H9 (cell line): ENCODE measurements at regions not wholly inside any gene's neighbourhood (a gene's known extent, or its start where the extent isn't known, plus 50 kb on each side); places are given as distances from the start of the nearest gene placed in this dataset.

Experiments
- DNase-seq: peaks from one replicate; pipeline ENCODE4 v3.0.0-alpha.2; 2017
- H2AFZ ChIP-seq: one replicate; pipeline ENCODE4 v1.6.1; 2013; ENCODE audit warnings: mild to moderate bottlenecking, low read length, control low read depth, moderate library complexity
- H2AK5ac ChIP-seq: 2 replicates; pipeline ENCODE4 v1.6.1; 2013; ENCODE audit warnings: low read length, control low read depth, mixed read lengths; ENCODE audit not compliant: insufficient read length
- H2BK120ac ChIP-seq: one replicate; pipeline ENCODE4 v1.6.1; 2013; ENCODE audit warnings: low read depth, mild to moderate bottlenecking, low read length, control low read depth, inconsistent platforms; ENCODE audit not compliant: poor library complexity, severe bottlenecking
- H2BK12ac ChIP-seq: 2 replicates; pipeline ENCODE4 v1.6.1; 2013; ENCODE audit warnings: low read length, control low read depth, mixed read lengths, low read depth; ENCODE audit not compliant: insufficient read length
- H2BK15ac ChIP-seq: 2 replicates; pipeline ENCODE4 v1.6.1; 2013; ENCODE audit warnings: low read depth, low read length, control low read depth
- H2BK20ac ChIP-seq: one replicate; pipeline ENCODE4 v1.6.1; 2013; ENCODE audit warnings: low read depth, mild to moderate bottlenecking, low read length, control low read depth, inconsistent platforms; ENCODE audit not compliant: poor library complexity, severe bottlenecking
- H2BK5ac ChIP-seq: 2 replicates; pipeline ENCODE4 v1.6.1; 2013; ENCODE audit warnings: low read length, control low read depth, mixed read lengths; ENCODE audit not compliant: insufficient read length
- H3K14ac ChIP-seq: 2 replicates; pipeline ENCODE4 v1.6.1; 2013; ENCODE audit warnings: low read length, control low read depth; ENCODE audit not compliant: insufficient read depth
- H3K18ac ChIP-seq: 2 replicates; pipeline ENCODE4 v1.6.1; 2013; ENCODE audit warnings: low read depth, mild to moderate bottlenecking, mixed read lengths, low read length, control low read depth; ENCODE audit not compliant: insufficient read length
- H3K23ac ChIP-seq: 2 replicates; pipeline ENCODE4 v1.6.1; 2013; ENCODE audit warnings: low read length, control low read depth, mixed read lengths, low read depth; ENCODE audit not compliant: insufficient read length
- H3K23me2 ChIP-seq: 2 replicates; pipeline ENCODE4 v1.6.1; 2013; ENCODE audit warnings: low read depth, mild to moderate bottlenecking, mixed read lengths, low read length, control low read depth; ENCODE audit not compliant: insufficient read length, poor library complexity, severe bottlenecking
- H3K27ac ChIP-seq: 2 replicates; pipeline ENCODE4 v1.5.1; 2013; ENCODE audit warnings: low read length, control low read depth, mixed read lengths, low read depth; ENCODE audit not compliant: insufficient read length
- H3K27me3 ChIP-seq: 2 replicates; pipeline ENCODE4 v1.6.1; 2013; ENCODE audit warnings: low read length, control low read depth, inconsistent platforms; ENCODE audit not compliant: insufficient read depth
- H3K4ac ChIP-seq: 2 replicates; pipeline ENCODE4 v1.6.1; 2013; ENCODE audit warnings: low read depth, mild to moderate bottlenecking, control low read depth, inconsistent platforms, low read length, moderate library complexity
- H3K4me1 ChIP-seq: 2 replicates; pipeline ENCODE4 v1.6.1; 2013; ENCODE audit warnings: low read length, control low read depth, inconsistent platforms; ENCODE audit not compliant: insufficient read depth
- H3K4me2 ChIP-seq: 2 replicates; pipeline ENCODE4 v1.6.1; 2013; ENCODE audit warnings: low read length, control low read depth, mixed read lengths; ENCODE audit not compliant: insufficient read length, insufficient read depth
- H3K56ac ChIP-seq: 2 replicates; pipeline ENCODE4 v1.6.1; 2013; ENCODE audit warnings: low read depth, mild to moderate bottlenecking, mixed read lengths, low read length, control low read depth; ENCODE audit not compliant: insufficient read length
- H3K79me1 ChIP-seq: 2 replicates; pipeline ENCODE4 v1.6.1; 2013; ENCODE audit warnings: low read depth, mild to moderate bottlenecking, moderate library complexity, low read length, control low read depth, inconsistent platforms; ENCODE audit not compliant: insufficient read depth, poor library complexity, severe bottlenecking
- H3K79me2 ChIP-seq: 2 replicates; pipeline ENCODE4 v1.6.1; 2013; ENCODE audit warnings: low read length, control low read depth, inconsistent platforms; ENCODE audit not compliant: insufficient read depth
- H3K9ac ChIP-seq: 2 replicates; pipeline ENCODE4 v1.6.1; 2013; ENCODE audit warnings: low read length, control low read depth, mixed read lengths; ENCODE audit not compliant: insufficient read length; ENCODE audit errors: extremely low read depth
- H3K9me3 ChIP-seq: one replicate; pipeline ENCODE4 v1.6.1; 2013; ENCODE audit warnings: low read depth, low read length, inconsistent platforms; ENCODE audit not compliant: control insufficient read depth
- H3T11ph ChIP-seq: one replicate; pipeline ENCODE4 v1.6.1; 2013; ENCODE audit warnings: mild to moderate bottlenecking, low read length, control low read depth, inconsistent platforms
- H4K20me1 ChIP-seq: one replicate; pipeline ENCODE4 v1.6.1; 2013; ENCODE audit not compliant: control insufficient read depth, insufficient read length, insufficient read depth
- H4K5ac ChIP-seq: 2 replicates; pipeline ENCODE4 v1.6.1; 2013; ENCODE audit warnings: low read depth, mild to moderate bottlenecking, mixed read lengths, low read length, control low read depth; ENCODE audit not compliant: insufficient read length
- H4K8ac ChIP-seq: replicated peaks from 2 replicates; pipeline ENCODE4 v1.6.1; 2013; ENCODE audit warnings: low read length, control low read depth, mixed read lengths, low read depth; ENCODE audit not compliant: insufficient read length
- H4K91ac ChIP-seq: 2 replicates; pipeline ENCODE4 v1.6.1; 2013; ENCODE audit warnings: low read depth, mild to moderate bottlenecking, moderate library complexity, mixed read lengths, low read length, control low read depth; ENCODE audit not compliant: insufficient read length
- H3K27ac Mint-ChIP-seq, 3 experiments: 2 replicates in 2 of 3; 3 replicates in 1 of 3; pipeline ENCODE4 v1.8.0; 2020 to 2021; ENCODE audit warnings: mixed read lengths in 3 of 3, mild to moderate bottlenecking in 1 of 3, moderate library complexity in 1 of 3
- H3K27me3 Mint-ChIP-seq: 2 replicates; pipeline ENCODE4 v1.8.0; 2021; ENCODE audit warnings: low read depth, mild to moderate bottlenecking, moderate library complexity, mixed read lengths
- H3K36me3 Mint-ChIP-seq, 3 experiments: 2 replicates in 2 of 3; 3 replicates in 1 of 3; pipeline ENCODE4 v1.8.0; 2020 to 2021; ENCODE audit warnings: low read depth in 3 of 3, mixed read lengths in 3 of 3; ENCODE audit not compliant: insufficient read depth in 1 of 3
- H3K4me1 Mint-ChIP-seq, 2 experiments: 2 replicates each; pipeline ENCODE4 v1.8.0; 2020; ENCODE audit warnings: mixed read lengths in 2 of 2
- H3K4me3 Mint-ChIP-seq, 2 experiments: 2 replicates in 1 of 2; 3 replicates in 1 of 2; pipeline ENCODE4 v1.8.0; 2020 to 2021; ENCODE audit warnings: mild to moderate bottlenecking in 2 of 2, mixed read lengths in 2 of 2, moderate library complexity in 1 of 2
- H3K9me3 Mint-ChIP-seq, 2 experiments: 2 replicates in 1 of 2; 3 replicates in 1 of 2; pipeline ENCODE4 v1.8.0; 2020; ENCODE audit warnings: mild to moderate bottlenecking in 2 of 2, mixed read lengths in 2 of 2, moderate library complexity in 1 of 2
- CTCF ChIP-seq: fragments of 200-600 bp; sonication (generic); conservative IDR thresholded peaks from 3 replicates; pipeline ENCODE4 v1.8.0; 2021; ENCODE audit warnings: antibody characterized with exemption, mild to moderate bottlenecking
- WGBS: extraction: QIAGEN DNeasy Blood & Tissue Kit; methylation state at CpG from one replicate; pipeline ENCODE4 v1.1.7; 2013; ENCODE audit warnings: missing lambda C conversion rate, low lambda C conversion rate, mixed read lengths; ENCODE audit not compliant: insufficient read length; ENCODE audit errors: extremely low coverage; 5-methylcytosine and 5-hydroxymethylcytosine counted together

GRCh38 chr15:39360452-39360851 lies 220.4 kb upstream of the THBS1 start:
- Histone ChIP-seq H3K56ac (no peak overlapping the region), H2AFZ (no peak overlapping the region), H4K91ac (no peak overlapping the region), H3K27ac (no peak overlapping the region), H4K5ac (no peak overlapping the region), H3K79me1 (no peaks in the 10 kb centered on the region), H3K18ac (no peak overlapping the region), H4K8ac (no peak overlapping the region), H3K23ac (no peak overlapping the region), H2BK20ac (no peak overlapping the region), H3K4me2 (no peak overlapping the region), H3K4ac (no peak overlapping the region), H3T11ph (no peak overlapping the region), H3K9ac (no peak overlapping the region), H2BK120ac (no peak overlapping the region), H3K27me3 (no peaks in the 10 kb centered on the region), H2AK5ac (no peak overlapping the region), H3K9me3 (no peaks in the 10 kb centered on the region), H2BK15ac (no peak overlapping the region), H3K4me1 (no peaks in the 10 kb centered on the region; the same call in 1 of the 2 replicates), H2BK5ac (no peak overlapping the region), H3K79me2 (no peaks in the 10 kb centered on the region), H3K23me2 (no peaks in the 10 kb centered on the region), H4K20me1 (no peaks in the 10 kb centered on the region), H3K14ac (no peak overlapping the region), H2BK12ac (no peak overlapping the region)
- no peaks in the 10 kb centered on the region for H3K27me3 Mint-ChIP-seq
- H3K4me1 Mint-ChIP-seq, result peaks cover 6% of the 10 kb centered on the region in 2 experiments
- WGBS, result no CpG with 5 or more reads among the region's 2 CpGs
- no peak overlapping the region for H3K27ac Mint-ChIP-seq
- DNase-seq, result no peak
- H3K9me3 Mint-ChIP-seq, result no peaks in the 10 kb centered on the region
- no peak overlapping the region for H3K4me3 Mint-ChIP-seq
- no peaks in the 10 kb centered on the region for H3K36me3 Mint-ChIP-seq
- no peak for TF ChIP-seq CTCF
